Left renal cortex interstitium (tissue), 4 donors: ENCODE measurements at regions not wholly inside any gene's neighbourhood (a gene's known extent, or its start where the extent isn't known, plus 50 kb on each side); places are given as distances from the start of the nearest gene placed in this dataset.
A peak's percentile ranks its signal among the peaks of the same experiment; 100 is the strongest.
"Not testable (repeated sequence)": the region's sequence is repeated elsewhere in the genome, so short reads cannot be mapped to it uniquely, and the experiment has no call there.

ENCODE experiments used
- DNase-seq, 4 donors: peaks; one replicate each; pipeline ENCODE4 v3.0.0-alpha.2; 2013; ENCODE audit warnings: low read depth in 4 of 4, low spot score in 2 of 4, missing footprints in 1 of 4

DNA sequence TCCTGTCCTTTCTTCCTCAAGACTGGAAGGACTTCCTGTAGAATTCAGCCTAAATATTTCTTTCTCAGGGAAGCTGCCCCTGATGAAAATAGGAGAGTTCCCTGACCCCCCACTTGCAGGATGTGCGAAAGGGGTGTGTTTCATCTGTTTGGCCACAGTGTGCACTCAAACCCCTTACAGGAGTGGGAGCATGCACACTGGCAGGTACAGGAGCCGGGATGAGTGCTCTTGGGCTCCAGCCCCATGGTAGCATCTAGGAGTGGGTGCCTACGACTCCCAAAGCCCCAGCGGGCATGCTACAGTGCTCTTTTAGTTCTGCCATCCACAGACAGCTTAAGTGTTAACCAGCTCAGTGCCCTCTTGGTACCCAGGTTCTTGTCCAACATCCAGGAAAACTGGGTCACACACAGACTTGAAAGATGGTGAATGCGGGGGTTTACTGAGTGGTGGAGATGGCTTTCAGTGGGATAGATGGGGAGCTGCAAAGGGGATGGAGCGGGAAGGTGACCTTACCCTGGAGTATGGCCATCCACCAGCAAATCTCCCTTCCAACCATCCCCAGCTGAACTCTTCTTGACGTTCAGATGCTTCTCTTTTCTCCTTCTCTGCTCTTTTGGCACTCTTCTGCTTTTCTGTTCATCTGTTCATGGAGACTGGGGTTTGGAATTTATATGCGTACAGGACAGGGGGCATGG is 295.0 kb upstream of the NCKAP5 start:
- DNase-seq = no peak

DNA sequence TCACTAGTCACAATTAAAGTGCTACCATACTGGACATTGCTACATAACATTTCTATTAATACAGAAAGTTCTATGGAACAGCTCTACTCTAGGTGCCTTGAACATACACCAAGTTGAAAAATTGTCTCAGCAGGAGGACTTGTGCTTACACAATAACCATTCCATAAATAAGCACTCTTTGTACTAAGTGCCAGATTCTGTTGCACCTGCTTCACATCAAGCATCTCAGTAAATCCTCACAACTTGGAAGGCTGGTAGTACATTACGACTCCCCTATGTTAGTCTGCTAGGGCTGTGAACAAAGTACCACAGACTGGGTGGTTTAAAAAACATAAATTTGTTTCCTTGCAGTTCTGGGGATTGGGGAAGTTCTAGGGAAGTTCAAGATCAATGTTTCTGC is 296.9 kb upstream of the NCKAP5 start:
- no peak for DNase-seq

DNA sequence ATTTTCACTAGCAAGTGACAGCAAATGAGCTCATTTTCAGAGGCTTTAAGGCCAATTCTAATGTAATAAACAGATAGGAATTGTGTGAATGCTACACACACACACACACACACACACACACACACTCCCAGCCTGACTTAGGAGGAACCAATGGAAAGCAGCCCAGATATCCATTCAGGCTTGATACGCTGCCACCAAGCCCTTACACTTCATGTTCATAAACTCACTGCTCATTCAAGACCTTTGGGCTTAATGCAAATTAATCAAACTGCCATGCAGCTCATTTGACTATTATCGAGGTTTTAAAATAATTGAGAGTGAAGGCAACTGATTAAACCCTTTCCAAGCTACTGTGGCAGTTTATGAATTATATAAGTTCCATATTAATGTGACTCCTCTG is 298.9 kb upstream of the NCKAP5 start:
- DNase-seq = no peak

DNA sequence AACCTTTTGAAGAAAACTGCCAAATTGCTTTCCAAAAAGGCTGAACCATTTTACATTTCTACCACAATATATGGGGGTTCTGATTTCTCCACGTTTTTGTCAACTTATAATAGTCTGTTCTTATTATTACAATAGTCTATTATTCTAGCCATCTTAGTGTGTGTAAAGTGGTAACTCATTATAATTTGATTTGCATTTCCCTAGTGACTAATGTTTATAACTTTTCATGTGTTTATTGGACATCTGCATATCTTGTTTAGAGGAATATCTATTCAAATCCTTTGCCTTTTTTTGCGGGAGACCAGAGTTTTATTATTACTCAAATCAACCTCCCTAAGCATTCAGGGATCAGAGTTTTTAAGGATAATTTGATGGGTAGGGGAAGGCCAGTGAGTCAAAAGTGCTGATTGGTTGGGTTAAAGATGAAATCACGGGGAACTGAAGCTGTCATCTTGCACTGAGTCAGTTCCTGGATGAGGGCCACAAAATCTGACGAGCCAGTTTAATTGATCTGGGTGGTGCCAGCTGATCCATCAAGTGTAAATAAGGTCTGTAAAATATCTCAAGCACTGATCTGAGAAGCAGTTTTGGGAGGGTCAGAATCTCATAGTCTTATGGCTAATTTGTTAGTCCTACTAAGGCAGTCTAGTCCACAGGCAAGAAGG is 303.4 kb upstream of the NCKAP5 start:
- no peak for DNase-seq

DNA sequence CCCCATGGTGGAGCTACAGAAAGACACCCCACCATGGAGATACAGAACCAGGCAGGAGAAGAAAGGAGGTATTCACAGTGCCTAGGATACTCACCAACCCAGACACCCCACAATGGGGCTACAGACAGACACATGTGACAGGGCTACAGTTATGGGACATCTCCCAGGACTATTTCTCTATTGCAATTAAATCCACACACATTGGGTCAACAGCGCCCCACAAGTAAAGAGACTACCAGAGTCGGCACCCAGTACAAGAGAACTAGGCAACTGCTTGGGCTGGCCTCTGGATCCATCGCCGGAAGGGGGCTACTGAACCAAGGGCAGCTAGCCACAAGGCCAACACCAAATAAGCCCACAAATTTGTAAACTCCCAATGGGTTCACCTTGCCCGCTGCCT is 310.1 kb upstream of the NCKAP5 start:
- DNase-seq = no peak

DNA sequence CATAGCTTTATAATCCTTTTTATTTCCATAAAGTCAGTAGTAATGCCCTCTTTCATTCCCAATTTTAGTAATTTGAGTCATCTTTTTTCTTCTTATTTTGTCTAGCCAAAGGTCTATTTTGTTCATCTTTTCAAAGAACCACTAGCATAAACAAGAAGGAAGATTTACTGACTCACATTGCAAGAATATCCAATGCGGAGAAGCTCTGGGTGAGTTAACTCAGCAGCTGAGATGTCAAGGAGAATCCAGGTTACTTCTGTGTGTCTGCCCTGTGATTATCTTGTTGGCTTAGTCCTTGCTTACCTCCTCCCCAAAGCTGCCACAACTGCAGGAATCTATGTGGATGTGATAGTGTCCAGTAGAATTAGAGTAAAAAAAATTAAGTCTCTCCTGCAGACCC is 311.4 kb upstream of the NCKAP5 start:
- no peak for DNase-seq

DNA sequence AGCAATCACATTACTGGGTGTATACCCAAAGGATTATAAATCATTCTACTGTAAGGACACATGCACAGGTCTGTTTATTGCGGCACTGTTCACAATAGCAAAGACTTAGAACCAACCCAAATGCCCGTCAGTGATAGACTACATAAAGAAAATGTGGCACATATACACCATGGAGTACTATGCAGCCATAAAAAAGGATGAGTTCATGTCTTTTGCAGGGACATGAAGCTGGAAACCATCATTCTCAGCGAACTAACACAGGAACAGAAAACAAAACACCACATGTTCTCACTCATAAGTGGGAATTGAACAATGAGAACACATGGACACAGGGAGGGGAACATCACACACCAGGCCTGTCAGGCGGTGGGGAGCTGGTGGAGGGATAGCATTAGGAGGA is 313.9 kb upstream of the NCKAP5 start:
- DNase-seq = not testable (repeated sequence)

DNA sequence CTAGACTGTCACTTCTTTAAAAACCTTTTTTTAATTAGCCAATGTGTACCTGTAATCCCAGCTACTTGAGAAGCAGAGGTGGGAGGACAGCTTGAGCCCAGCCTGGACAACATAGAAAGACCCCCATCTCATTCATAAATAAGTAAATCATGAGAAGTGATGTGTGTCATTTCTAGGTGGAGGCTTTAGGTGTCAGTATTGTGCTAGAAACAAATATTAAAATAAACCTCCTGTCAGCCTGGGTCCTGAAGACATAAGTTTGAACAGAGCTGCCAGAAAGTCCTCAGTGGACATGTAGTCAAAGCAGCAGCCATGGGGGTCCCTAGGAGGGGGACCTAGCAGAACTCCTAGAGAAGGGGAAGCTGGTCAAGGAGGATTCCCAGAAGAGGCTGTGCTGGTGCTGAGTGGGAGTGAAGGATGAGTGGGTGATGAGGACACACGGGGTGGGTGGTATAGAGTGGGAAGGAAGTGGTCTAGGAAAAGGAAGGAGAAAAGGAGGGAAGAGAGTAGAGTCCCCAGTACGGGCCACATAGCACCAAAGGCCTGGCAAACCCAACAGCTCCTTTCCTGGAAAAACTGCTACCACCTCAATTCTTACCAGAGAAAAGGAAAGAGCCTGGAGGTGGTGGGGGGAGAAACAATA is 316.6 kb upstream of the NCKAP5 start:
- DNase-seq = no peak

DNA sequence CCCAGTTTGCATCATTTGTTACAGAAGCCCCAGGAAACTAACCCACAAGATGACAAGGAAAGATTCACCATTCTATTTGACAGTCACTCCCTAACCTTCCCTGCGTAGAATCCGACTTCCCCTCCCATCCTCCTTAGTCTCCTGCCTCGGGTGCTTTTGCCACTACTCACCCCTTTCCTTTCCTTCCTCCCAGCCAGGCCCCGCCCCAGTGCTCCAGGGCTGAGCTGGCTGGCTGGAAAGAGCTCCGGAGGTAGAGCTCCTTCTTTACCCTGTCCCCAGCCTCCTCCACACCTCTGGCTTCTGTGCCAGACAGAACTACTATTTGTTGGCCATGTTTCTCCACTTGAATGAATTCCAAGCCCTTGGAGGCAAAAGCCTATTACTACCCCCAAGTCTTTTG is 317.6 kb upstream of the NCKAP5 start:
- no peak for DNase-seq

DNA sequence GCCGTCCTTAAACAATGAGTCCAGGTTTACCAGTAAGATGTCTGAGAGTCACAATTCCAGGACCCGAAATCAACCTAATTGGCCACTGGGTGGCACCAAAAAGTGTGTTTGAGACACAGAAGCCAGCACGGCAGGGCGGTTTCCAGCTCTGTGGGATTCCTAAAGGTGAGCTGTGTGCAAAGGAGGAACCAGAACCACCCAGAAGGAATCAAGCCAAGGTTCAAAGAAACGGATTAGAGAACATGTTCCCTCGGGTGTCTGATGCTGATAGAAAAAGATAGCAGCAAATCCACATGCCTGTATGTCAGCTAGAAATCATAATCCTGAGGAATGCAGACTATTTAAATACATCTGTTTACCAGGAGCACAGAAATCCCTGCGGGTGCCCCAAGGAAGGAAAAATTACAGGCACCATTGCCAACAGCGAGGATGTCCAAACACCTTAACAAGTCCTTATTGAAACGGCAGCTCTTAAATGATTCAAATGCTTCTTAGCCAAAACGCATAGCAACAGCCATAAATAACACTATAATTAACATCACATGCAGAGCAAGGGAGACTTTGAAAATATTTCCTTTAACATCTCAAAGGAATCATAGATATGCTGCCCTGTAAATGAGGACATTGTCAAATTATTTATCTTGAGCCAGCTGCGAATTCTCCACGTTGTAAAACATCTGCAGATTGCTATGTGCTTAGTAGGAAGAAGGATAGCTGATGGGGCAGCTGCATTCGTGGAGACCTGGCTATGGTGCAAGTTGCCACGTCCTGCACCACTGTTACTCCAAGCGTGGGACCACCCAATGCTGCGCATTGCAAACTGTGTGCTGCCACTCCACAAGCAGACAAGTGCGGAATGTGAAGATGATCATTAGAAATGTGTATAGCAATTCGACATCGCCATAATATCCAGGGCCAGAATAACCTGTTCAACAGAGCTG is 318.7 kb upstream of the NCKAP5 start:
- DNase-seq = peak; percentile 11 to 68 (median 30)

DNA sequence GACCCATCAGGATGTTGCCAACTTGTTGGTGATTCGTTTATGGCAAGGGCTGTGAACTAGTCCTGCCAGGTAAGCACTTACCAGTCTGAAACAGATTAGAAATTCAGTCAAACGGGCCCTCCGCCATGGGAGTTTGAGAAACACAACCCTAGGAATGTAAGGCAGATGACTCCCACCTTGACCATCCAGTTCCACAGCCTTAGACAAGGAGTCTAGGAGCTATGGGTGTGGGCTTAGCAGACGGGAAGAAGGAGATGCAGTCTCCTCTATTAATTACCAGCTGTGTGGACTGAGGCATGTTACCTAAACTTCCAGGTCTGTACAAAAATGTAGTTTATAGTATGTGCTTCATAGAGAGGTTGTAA is 319.4 kb upstream of the NCKAP5 start:
- no peak for DNase-seq

DNA sequence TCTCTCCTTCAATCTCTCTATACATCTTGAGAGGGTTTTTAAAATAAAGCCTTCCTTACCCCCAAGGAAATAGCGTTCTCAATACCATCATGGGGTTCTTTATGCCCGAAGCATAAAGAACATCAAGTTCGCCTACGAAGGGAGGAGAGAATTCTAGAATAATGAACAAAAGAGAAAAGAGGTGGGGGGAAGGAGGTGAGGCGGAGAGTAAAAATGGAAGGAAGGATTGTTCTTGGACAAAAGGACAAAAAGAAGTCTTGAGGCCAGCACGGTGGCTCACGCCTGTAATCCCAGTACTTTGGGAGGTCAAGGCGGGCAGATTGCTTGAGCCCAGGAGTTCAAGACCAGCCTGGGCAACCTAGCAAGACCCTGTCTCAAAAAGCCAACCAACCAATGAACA is 319.8 kb upstream of the NCKAP5 start:
- DNase-seq = no peak

DNA sequence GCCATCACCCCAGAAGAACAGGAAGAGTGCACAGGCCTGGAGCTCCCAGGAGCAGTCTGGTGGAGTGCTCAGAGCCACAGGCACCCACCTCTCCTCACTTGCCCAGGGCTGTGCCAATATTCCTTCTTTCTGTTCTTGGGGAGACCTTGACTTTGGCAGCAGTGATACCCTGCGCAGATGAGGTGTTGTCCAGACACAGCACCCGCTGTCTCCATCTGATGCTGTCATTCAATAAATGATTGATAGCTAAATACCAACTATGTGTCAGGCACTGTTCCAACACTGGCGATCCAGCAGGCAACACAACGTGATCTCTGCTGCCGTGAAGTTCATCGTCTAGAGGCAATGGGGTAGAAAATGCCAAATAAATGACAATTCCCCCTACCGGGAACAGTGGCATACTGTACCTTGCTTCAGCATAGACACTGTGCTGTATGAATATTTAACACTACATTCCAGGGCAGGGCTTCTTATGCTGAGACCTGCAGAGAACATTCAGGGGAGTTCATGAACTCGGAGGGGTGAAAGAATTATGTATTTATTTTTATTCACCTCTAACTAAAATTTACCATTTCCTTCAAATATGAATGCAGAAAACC is 320.5 kb upstream of the NCKAP5 start:
- DNase-seq = no peak

DNA sequence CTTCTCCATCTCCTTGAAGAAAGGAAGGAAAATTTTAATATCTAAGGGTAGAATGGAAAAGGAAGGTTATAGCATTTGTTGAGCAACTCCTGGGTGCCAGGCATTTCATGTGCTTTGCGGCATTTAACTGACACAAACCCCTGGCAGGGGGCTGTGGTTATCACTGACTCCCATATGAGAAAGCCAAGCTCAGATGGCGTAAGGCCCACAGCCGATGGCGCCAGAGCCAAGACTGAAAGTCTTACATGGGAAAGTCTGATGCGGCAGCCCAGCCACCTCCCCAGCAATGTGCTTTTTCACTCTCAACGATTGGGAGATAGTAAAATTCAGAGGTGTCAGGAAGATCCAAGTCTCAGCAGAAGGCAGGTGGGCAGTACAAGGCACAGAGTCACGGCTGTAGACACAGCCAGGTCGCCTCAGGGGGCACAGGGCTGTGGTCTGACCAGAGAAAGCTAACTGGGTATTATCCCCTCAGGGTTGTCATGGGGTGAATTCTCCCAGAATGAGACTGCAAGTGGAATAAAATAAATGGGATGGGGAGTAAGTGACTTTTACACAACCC is 324.2 kb upstream of the NCKAP5 start:
- DNase-seq = no peak

DNA sequence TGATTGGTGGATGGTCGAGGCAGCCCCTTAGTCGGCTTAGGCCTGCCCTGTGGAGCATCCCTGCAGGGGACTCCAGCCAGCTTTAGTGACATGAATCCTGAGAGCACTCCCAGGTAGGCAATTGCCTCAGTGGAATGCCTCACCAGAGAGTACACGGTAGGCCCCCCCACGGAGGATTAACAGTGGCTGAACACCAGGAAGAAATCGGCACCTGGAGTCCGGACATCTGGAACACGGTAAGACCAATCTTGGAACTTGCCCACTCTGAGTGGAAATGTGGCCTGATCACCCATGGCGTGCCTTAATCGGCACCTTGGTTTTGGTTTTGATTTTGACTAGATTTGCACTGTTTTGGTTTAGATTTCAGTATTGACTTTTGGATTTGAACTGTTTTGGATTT is 326.2 kb upstream of the NCKAP5 start:
- no peak for DNase-seq

DNA sequence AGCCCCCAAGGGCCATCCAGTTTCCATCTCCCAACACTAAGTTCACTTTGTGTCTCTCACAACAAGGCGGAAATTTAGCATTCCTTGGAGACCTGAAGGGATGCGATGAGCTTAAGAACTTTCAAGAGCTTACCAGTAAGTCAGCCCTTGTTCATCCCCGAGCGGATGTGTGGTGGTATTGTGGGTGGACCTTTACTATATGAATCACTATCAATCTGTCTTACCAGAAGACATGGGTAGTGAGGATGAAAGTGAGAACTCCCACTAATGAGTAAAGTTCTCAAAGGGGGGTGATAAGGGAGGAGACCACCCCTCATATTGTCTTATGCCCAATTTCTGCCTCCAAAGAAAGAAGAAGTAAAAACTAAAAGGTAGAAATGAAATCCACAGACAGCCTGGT is 329.6 kb upstream of the NCKAP5 start:
- not testable (repeated sequence) for DNase-seq

DNA sequence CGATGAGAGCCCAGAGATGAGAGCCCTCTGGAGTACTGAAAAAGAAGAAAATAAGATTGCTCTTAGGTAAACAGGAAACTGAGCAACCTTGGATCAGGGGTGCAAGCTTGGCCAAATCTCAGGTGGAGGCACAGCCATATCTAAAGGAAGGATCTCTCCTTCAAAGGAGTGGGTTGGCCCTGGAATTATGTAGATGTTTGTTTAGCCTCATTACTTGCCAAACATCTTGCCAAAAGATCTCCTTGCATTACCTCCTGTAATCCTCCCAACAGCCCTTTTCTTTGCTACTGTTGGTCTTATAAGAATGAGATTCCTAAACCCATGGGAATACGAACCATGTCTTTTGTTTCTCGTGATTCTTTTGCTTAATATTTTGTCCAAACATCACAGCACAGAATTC is 332.6 kb upstream of the NCKAP5 start:
- DNase-seq = no peak

DNA sequence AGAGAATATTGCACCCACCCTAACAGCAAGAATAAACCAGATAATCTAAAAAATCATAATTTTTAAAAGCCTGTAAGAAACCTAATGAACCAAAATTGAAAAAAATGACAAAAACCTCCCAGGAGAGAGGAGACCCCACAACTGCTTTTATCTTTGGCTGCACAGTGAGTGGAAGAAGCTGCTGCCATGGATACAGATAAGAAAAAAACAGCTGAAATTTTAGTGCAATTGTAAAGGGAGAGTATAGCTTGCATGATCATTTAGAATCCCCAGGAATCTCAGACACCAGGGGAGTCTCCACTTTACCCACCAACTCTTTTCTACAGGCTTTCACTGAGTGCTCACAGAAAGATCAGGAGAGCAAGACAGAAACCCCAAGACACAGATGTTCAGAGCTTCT is 338.1 kb upstream of the NCKAP5 start:
- no peak for DNase-seq

DNA sequence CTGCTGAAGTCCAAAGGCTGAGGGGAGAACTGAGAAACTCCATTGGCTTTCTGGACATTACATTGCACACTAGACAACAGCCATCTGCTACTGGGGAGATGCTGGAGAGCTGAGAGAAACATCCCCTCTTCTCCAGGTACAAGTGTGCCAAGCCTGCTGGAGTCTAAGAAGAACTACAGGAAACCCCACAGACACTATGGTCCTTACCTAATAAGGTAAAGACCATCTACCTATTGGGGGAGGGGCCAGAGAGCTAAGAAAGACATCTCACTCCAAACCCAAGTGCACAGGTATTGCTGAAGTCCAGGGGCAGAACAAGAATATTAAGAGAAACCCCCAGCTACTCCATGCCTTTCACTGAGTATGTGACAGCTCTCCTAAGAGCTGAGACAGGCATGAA is 338.7 kb upstream of the NCKAP5 start:
- no peak for DNase-seq

DNA sequence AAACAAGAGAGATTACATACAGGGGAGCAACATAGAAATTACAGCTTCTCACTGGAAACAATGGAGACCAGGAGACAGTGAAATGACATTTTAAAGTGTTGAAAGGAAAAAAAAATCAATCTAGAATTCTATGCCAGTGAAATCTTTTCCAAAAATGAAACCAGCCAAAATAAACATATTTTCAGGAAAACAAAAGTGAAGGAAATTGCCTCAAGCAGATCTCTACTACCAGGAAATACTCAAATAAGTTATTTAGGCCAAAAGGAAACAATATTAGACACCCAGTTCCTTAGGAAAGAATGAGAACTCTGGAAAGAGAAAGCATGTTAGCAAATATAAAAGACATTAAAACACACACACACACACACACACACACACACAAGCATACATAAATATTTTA is 339.9 kb upstream of the NCKAP5 start:
- no peak for DNase-seq
